ENCODE measurements at regions not wholly inside any gene's neighbourhood (a gene's known extent, or its start where the extent isn't known, plus 50 kb on each side); places are given as distances from the start of the nearest gene placed in this dataset.

GRCh38 chr2:66093371-66093770, 341.6 kb upstream of the MEIS1 start:
- no peak overlapping the region for H2AFZ ChIP-seq (ENCODE audit: low read length)
- H3K4me3 ChIP-seq (ENCODE audit: low read length) = no peak overlapping the region
- H3K9me3 ChIP-seq (replicated peaks; ENCODE audit: insufficient read depth, low read length) = no peaks in the 10 kb centered on the region
- DNase-seq = no peak
- H3K9ac ChIP-seq (ENCODE audit: low read length) = no peak overlapping the region
- no peak overlapping the region for H3K27ac ChIP-seq (ENCODE audit: low read length)
- no peaks in the 10 kb centered on the region for H3K36me3 ChIP-seq (replicated peaks; ENCODE audit: insufficient read depth, low read length)
- H3F3A ChIP-seq (ENCODE audit: insufficient read depth, low read length) = no peaks in the 10 kb centered on the region
- no peaks in the 10 kb centered on the region for H3K27me3 ChIP-seq (replicated peaks; ENCODE audit: insufficient read depth, low read length)
- H4K20me1 ChIP-seq (ENCODE audit: insufficient read depth, low read length) = no peaks in the 10 kb centered on the region
- no peak overlapping the region for H3K4me2 ChIP-seq (ENCODE audit: low read depth, low read length)
- H3K4me1 ChIP-seq (ENCODE audit: low read length) = no peaks in the 10 kb centered on the region
- no peaks in the 10 kb centered on the region for H3K79me2 ChIP-seq (ENCODE audit: low read length)
- TF ChIP-seq CTCF (IDR thresholded peaks at IDR 0.05; ENCODE audit: low read length) (no peak), EZH2phosphoT487 (IDR thresholded peaks at IDR 0.05; ENCODE audit: low read length) (no peak)
- no peaks in the 10 kb centered on the region for H3K9me2 ChIP-seq (replicated peaks; ENCODE audit: insufficient read depth, low read length)

- H3F3A ChIP-seq (ENCODE audit: insufficient read depth, low read length) = no peaks in the 10 kb centered on the region
- no peaks in the 10 kb centered on the region for H3K27me3 ChIP-seq (replicated peaks; ENCODE audit: insufficient read depth, low read length)
- no peak overlapping the region for H3K9ac ChIP-seq (ENCODE audit: low read length)
- no peak overlapping the region for H2AFZ ChIP-seq (ENCODE audit: low read length)
- no peak for TF ChIP-seq CTCF (IDR thresholded peaks at IDR 0.05; ENCODE audit: low read length)
- no peak for TF ChIP-seq EZH2phosphoT487 (IDR thresholded peaks at IDR 0.05; ENCODE audit: low read length)
- no peak for TF ChIP-seq EZH2 (optimal IDR thresholded peaks at IDR 0.05; ENCODE audit: low read depth, low read length)
- H3K4me2 ChIP-seq (ENCODE audit: low read depth, low read length) = no peak overlapping the region
- H3K36me3 ChIP-seq (replicated peaks; ENCODE audit: insufficient read depth, low read length) = no peaks in the 10 kb centered on the region
- no peaks in the 10 kb centered on the region for H3K9me3 ChIP-seq (replicated peaks; ENCODE audit: insufficient read depth, low read length)
- H3K9me2 ChIP-seq (replicated peaks; ENCODE audit: insufficient read depth, low read length) = no peaks in the 10 kb centered on the region
- H3K79me2 ChIP-seq (ENCODE audit: low read length) = no peaks in the 10 kb centered on the region
- no peaks in the 10 kb centered on the region for H3K4me1 ChIP-seq (ENCODE audit: low read length)
- no peak overlapping the region for H3K27ac ChIP-seq (ENCODE audit: low read length)
- no peak for DNase-seq
- no peak overlapping the region for H3K4me3 ChIP-seq (ENCODE audit: low read length)
- H4K20me1 ChIP-seq (ENCODE audit: insufficient read depth, low read length) = no peaks in the 10 kb centered on the region
These were observed 349.9 kb upstream of the MEIS1 start for GRCh38 chr2:66084948-66085590.

- H3F3A ChIP-seq (ENCODE audit: insufficient read depth, low read length) = no peaks in the 10 kb centered on the region
- H3K36me3 ChIP-seq (replicated peaks; ENCODE audit: insufficient read depth, low read length) = no peaks in the 10 kb centered on the region
- H3K4me1 ChIP-seq (ENCODE audit: low read length) = no peaks in the 10 kb centered on the region
- no peaks in the 10 kb centered on the region for H3K27me3 ChIP-seq (replicated peaks; ENCODE audit: insufficient read depth, low read length)
- H3K9ac ChIP-seq (ENCODE audit: low read length) = no peak overlapping the region
- H3K27ac ChIP-seq (ENCODE audit: low read length) = no peak overlapping the region
- TF ChIP-seq EZH2phosphoT487 (IDR thresholded peaks at IDR 0.05; ENCODE audit: low read length) = no peak
- no peak for TF ChIP-seq CTCF (IDR thresholded peaks at IDR 0.05; ENCODE audit: low read length)
- no peak for TF ChIP-seq EZH2 (optimal IDR thresholded peaks at IDR 0.05; ENCODE audit: low read depth, low read length)
- H3K9me3 ChIP-seq (replicated peaks; ENCODE audit: insufficient read depth, low read length) = no peaks in the 10 kb centered on the region
- no peak overlapping the region for H3K4me2 ChIP-seq (ENCODE audit: low read depth, low read length)
- H2AFZ ChIP-seq (ENCODE audit: low read length) = no peak overlapping the region
- no peak overlapping the region for H3K4me3 ChIP-seq (ENCODE audit: low read length)
- no peaks in the 10 kb centered on the region for H3K9me2 ChIP-seq (replicated peaks; ENCODE audit: insufficient read depth, low read length)
- H4K20me1 ChIP-seq (ENCODE audit: insufficient read depth, low read length) = no peaks in the 10 kb centered on the region
- H3K79me2 ChIP-seq (ENCODE audit: low read length) = no peaks in the 10 kb centered on the region
- DNase-seq = no peak
These were observed 352.3 kb upstream of the MEIS1 start for GRCh38 chr2:66082581-66082980.
